Testis (tissue), 2 donors: ENCODE measurements at regions not wholly inside any gene's neighbourhood (a gene's known extent, or its start where the extent isn't known, plus 50 kb on each side); places are given as distances from the start of the nearest gene placed in this dataset.

ENCODE experiments used
- DNase-seq: peaks from one replicate; pipeline ENCODE4 v3.0.0-alpha.2; 2019
- H3K27ac ChIP-seq, 2 donors: fragments of 200-600 bp; sonication (generic); one replicate each; pipeline ENCODE4 v1.5.1; 2019
- H3K27me3 ChIP-seq: fragments of 200-600 bp; sonication (generic); one replicate; pipeline ENCODE4 v1.5.1; 2019
- H3K36me3 ChIP-seq: fragments of 200-600 bp; sonication (generic); one replicate; pipeline ENCODE4 v1.5.1; 2017; ENCODE audit warnings: low read depth; ENCODE audit errors: missing control alignments
- H3K4me1 ChIP-seq: fragments of 200-600 bp; sonication (generic); one replicate; pipeline ENCODE4 v1.5.1; 2019
- H3K4me3 ChIP-seq, 2 donors: fragments of 200-600 bp; sonication (generic); one replicate each; pipeline ENCODE4 v1.5.1; 2017 to 2019
- H3K9me3 ChIP-seq: fragments of 200-600 bp; sonication (generic); one replicate; pipeline ENCODE4 v1.5.1; 2017
- CTCF ChIP-seq, 3 experiments: fragments of 450-650 bp in 2 of 3; fragments of 200-600 bp in 1 of 3; sonication (generic) in 1 of 3; IDR thresholded peaks; one replicate each; pipeline ENCODE4 v1.5.1; 2016 to 2019; ENCODE audit warnings: antibody characterized with exemption in 3 of 3, mild to moderate bottlenecking in 2 of 3, moderate library complexity in 1 of 3
- POLR2A ChIP-seq: fragments of 450-650 bp; IDR thresholded peaks from one replicate; pipeline ENCODE4 v1.6.1; 2017; ENCODE audit warnings: antibody characterized with exemption, mild to moderate bottlenecking, moderate library complexity
- WGBS, 2 donors: methylation state at CpG; one replicate each; pipeline ENCODE4 v1.1.5; 2018; 5-methylcytosine and 5-hydroxymethylcytosine counted together
- intact Hi-C: fragments of 100-400 bp; cut with DNase I; formaldehyde crosslinking; loops from one replicate; pipeline ENCODE4 v1.15.1; 2023; ENCODE audit warnings: low total_unique reads

- Histone ChIP-seq H3K4me1 (peaks cover 5% of the 10 kb centered on the region), H3K27me3 (no peaks in the 10 kb centered on the region), H3K27ac (no peak overlapping the region), H3K9me3 (no peaks in the 10 kb centered on the region), H3K36me3 (no peaks in the 10 kb centered on the region), H3K4me3 (no peak overlapping the region)
- WGBS, 2 donors: 85 to 98% methylated on average over 10 of the region's 10 CpGs
- intact Hi-C loops: no loop called here
- DNase-seq: no peak
- no peak for TF ChIP-seq POLR2A
- TF ChIP-seq CTCF (IDR thresholded peaks at IDR 0.05): no peak
Observed at GRCh38 chr19:29086646-29087045, 126.3 kb downstream of the UQCRFS1 start.

GRCh38 chr19:29086182-29086581 is 126.8 kb downstream of the UQCRFS1 start:
- 88 to 92% methylated on average over 6 to 7 of the region's 7 CpGs for WGBS, 2 donors

GRCh38 chr19:29085630-29086029 is 127.3 kb downstream of the UQCRFS1 start:
- Histone ChIP-seq H3K27me3 (no peaks in the 10 kb centered on the region), H3K9me3 (no peaks in the 10 kb centered on the region), H3K4me3 (no peak overlapping the region), H3K27ac (no peak overlapping the region), H3K36me3 (no peaks in the 10 kb centered on the region), H3K4me1 (peaks cover 5% of the 10 kb centered on the region)
- TF ChIP-seq CTCF (IDR thresholded peaks at IDR 0.05) (no peak), POLR2A (no peak)
- 84 to 86% methylated on average over 3 of the region's 3 CpGs for WGBS, 2 donors
- intact Hi-C loops: no loop called here
- DNase-seq: no peak

More at GRCh38 chr19:29086182-29086581, 126.8 kb downstream of the UQCRFS1 start:
- no peak for TF ChIP-seq CTCF (IDR thresholded peaks at IDR 0.05)
- no peak for TF ChIP-seq POLR2A
- no peak overlapping the region for H3K27ac ChIP-seq
- intact Hi-C loops: no loop called here
- no peaks in the 10 kb centered on the region for H3K27me3 ChIP-seq
- H3K9me3 ChIP-seq: no peaks in the 10 kb centered on the region
- no peaks in the 10 kb centered on the region for H3K36me3 ChIP-seq
- H3K4me3 ChIP-seq: no peak overlapping the region
- H3K4me1 ChIP-seq: peaks cover 5% of the 10 kb centered on the region
- no peak for DNase-seq

GRCh38 chr19:29085206-29085605 is 127.7 kb downstream of the UQCRFS1 start:
- intact Hi-C loops: no loop called here
- DNase-seq: no peak
- no peaks in the 10 kb centered on the region for H3K27me3 ChIP-seq
- TF ChIP-seq POLR2A: no peak
- no peak for TF ChIP-seq CTCF (IDR thresholded peaks at IDR 0.05)
- no peak overlapping the region for H3K27ac ChIP-seq
- H3K4me3 ChIP-seq: no peak overlapping the region
- WGBS, 2 donors: 74 to 88% methylated on average over 2 to 5 of the region's 5 CpGs
- H3K4me1 ChIP-seq: peaks cover 5% of the 10 kb centered on the region
- no peaks in the 10 kb centered on the region for H3K9me3 ChIP-seq
- H3K36me3 ChIP-seq: no peaks in the 10 kb centered on the region

GRCh38 chr19:29084266-29084665 is 128.7 kb downstream of the UQCRFS1 start:
- Histone ChIP-seq H3K9me3 (no peaks in the 10 kb centered on the region), H3K4me1 (peaks cover 5% of the 10 kb centered on the region), H3K27me3 (no peaks in the 10 kb centered on the region), H3K4me3 (no peak overlapping the region), H3K36me3 (no peaks in the 10 kb centered on the region), H3K27ac (no peak overlapping the region)
- TF ChIP-seq POLR2A (no peak), CTCF (IDR thresholded peaks at IDR 0.05) (no peak)
- intact Hi-C loops: no loop called here
- 79 to 80% methylated on average over 9 of the region's 9 CpGs for WGBS, 2 donors
- peak; percentile 22 for DNase-seq
